ENCODE measurements at regions not wholly inside any gene's neighbourhood (a gene's known extent, or its start where the extent isn't known, plus 50 kb on each side); places are given as distances from the start of the nearest gene placed in this dataset.

DNA sequence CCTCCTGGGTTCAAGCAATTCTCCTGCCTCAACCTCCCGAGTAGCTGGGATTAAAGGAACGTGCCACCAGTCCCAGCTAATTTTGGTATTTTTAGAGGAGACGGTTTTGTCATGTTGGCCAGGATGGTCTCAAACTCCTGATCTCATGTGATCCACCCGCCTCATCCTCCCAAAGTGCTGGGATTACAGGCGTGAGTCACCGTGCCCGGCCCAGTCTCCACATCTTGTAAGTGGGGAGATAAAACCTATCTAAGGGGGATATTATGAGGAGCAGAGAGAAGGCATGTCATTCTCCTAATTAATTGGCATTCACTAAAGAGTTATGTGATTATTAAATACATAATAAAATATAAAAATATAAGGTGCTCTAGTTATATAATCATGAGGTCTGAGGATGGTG is 94.1 kb upstream of the BOD1 start:
- Histone ChIP-seq H3K4me2 (ENCODE audit: low read length) (no peak overlapping the region), H4K20me1 (ENCODE audit: insufficient read depth, low read length) (no peaks in the 10 kb centered on the region), H3K9ac (ENCODE audit: low read length) (no peak overlapping the region), H3K4me1 (ENCODE audit: low read length) (peaks cover 42% of the 10 kb centered on the region), H3K9me3 (ENCODE audit: insufficient read depth, low read length) (no peaks in the 10 kb centered on the region), H2AFZ (ENCODE audit: low read depth, low read length) (no peak overlapping the region), H3K27ac (ENCODE audit: low read length) (no peak overlapping the region), H3K79me2 (ENCODE audit: low read length) (no peaks in the 10 kb centered on the region), H3K4me3 (ENCODE audit: low read length) (no peak overlapping the region), H3K27me3 (ENCODE audit: low read depth, low read length) (0 out of 2 replicates have a peak, but pooled peaks cover under 1% of the 10 kb centered on the region), H3K36me3 (replicated peaks; ENCODE audit: low read depth, low read length) (no peaks in the 10 kb centered on the region)
- TF ChIP-seq, protein P1, sequence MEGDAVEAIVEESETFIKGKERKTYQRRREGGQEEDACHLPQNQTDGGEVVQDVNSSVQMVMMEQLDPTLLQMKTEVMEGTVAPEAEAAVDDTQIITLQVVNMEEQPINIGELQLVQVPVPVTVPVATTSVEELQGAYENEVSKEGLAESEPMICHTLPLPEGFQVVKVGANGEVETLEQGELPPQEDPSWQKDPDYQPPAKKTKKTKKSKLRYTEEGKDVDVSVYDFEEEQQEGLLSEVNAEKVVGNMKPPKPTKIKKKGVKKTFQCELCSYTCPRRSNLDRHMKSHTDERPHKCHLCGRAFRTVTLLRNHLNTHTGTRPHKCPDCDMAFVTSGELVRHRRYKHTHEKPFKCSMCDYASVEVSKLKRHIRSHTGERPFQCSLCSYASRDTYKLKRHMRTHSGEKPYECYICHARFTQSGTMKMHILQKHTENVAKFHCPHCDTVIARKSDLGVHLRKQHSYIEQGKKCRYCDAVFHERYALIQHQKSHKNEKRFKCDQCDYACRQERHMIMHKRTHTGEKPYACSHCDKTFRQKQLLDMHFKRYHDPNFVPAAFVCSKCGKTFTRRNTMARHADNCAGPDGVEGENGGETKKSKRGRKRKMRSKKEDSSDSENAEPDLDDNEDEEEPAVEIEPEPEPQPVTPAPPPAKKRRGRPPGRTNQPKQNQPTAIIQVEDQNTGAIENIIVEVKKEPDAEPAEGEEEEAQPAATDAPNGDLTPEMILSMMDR (IDR thresholded peaks at IDR 0.05; ENCODE audit: low read depth, low read length), result no peak
- TF ChIP-seq EZH2phosphoT487 (IDR thresholded peaks at IDR 0.05; ENCODE audit: low read depth), result no peak

DNA sequence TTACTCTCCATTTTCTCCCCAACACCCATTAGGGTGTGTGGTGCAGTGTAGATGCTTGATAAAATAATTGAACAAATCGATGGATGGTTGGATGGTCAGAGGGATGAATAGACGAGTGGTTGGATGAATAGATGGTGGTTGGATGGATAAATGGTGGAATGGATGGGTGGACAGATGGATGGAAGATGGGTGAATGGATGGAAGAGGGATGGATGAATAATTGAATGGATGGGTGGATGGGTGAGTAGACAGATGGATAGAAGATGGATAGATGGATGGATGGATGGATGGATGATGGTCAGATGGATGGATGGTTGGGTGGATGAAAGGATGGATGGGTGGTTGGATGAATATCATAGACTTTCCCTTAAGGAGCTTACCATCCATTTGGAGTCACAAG is 95.0 kb upstream of the BOD1 start:
- Histone ChIP-seq H2AFZ (ENCODE audit: low read depth, low read length) (no peak overlapping the region), H3K9ac (ENCODE audit: low read length) (no peak overlapping the region), H3K4me1 (ENCODE audit: low read length) (peaks cover 40% of the 10 kb centered on the region), H4K20me1 (ENCODE audit: insufficient read depth, low read length) (no peaks in the 10 kb centered on the region), H3K79me2 (ENCODE audit: low read length) (no peaks in the 10 kb centered on the region), H3K27ac (ENCODE audit: low read length) (no peak overlapping the region), H3K4me3 (ENCODE audit: low read length) (no peak overlapping the region), H3K4me2 (ENCODE audit: low read length) (no peak overlapping the region), H3K27me3 (ENCODE audit: low read depth, low read length) (0 out of 2 replicates have a peak, but pooled peaks cover 5% of the 10 kb centered on the region), H3K36me3 (replicated peaks; ENCODE audit: low read depth, low read length) (no peaks in the 10 kb centered on the region), H3K9me3 (ENCODE audit: insufficient read depth, low read length) (no peaks in the 10 kb centered on the region)
- TF ChIP-seq, protein P1 (IDR thresholded peaks at IDR 0.05; ENCODE audit: low read depth, low read length), result no peak
- TF ChIP-seq EZH2phosphoT487 (IDR thresholded peaks at IDR 0.05; ENCODE audit: low read depth), result no peak

- Histone ChIP-seq H3K27ac (ENCODE audit: low read length) (no peak overlapping the region), H2AFZ (ENCODE audit: low read depth, low read length) (peak overlapping the region; percentile 78), H3K36me3 (replicated peaks; ENCODE audit: low read depth, low read length) (no peaks in the 10 kb centered on the region), H3K4me2 (ENCODE audit: low read length) (peak overlapping the region; percentile 57), H3K27me3 (ENCODE audit: low read depth, low read length) (0 out of 2 replicates have a peak, but pooled peaks cover 5% of the 10 kb centered on the region), H3K9me3 (ENCODE audit: insufficient read depth, low read length) (no peaks in the 10 kb centered on the region), H3K4me1 (ENCODE audit: low read length) (peaks cover 28% of the 10 kb centered on the region), H4K20me1 (ENCODE audit: insufficient read depth, low read length) (no peaks in the 10 kb centered on the region), H3K79me2 (ENCODE audit: low read length) (no peaks in the 10 kb centered on the region), H3K4me3 (ENCODE audit: low read length) (0 out of 2 replicates have a peak overlapping the region, but pooled peaks have one; percentile 20), H3K9ac (ENCODE audit: low read length) (no peak overlapping the region)
- TF ChIP-seq, protein P1 (IDR thresholded peaks at IDR 0.05; ENCODE audit: low read depth, low read length), result no peak
These were observed 96.2 kb upstream of the BOD1 start for GRCh38 chr5:173712609-173713175.

DNA sequence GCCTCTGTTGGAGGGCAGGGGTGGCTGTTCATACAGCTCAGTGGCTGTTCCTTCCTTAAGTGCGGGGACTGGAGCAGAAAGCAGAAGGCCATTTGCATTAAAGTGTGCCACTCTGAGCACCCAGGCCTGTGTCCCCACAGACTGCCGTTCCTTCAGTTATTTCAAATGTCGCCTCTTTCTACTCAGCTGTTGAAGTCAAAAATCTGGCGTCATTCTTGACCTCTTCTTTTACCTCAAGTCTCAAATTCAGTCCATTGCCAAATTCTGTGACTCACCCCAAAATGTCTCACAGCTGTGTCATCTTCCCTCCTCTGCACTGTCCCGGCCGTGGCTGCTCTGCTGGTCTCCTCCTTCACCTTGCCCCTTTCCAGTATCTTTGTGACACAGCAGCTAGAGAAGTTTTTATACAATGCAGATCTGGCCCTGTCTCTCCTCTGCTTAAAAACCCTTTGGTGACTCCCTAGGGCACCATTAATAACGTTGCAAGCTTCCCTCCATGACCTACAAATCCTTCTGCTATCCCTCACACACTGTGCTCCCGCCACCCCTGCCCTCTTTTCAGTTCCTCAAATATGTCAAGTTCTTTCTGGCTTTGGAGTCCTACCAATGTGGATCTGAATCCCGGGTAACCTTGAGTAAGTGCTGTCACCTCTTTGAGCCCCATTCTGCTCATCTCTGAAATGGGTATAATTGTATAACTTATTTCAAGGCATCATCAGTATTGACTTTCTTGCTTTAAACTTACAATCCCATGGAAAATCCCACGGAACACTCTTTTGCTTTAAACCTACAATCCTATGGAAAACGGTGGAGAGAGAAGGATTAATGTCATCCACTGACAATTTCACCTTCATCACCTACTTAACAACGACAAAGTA is 98.3 kb upstream of the BOD1 start:
- Histone ChIP-seq H3K9ac (ENCODE audit: low read length) (no peak overlapping the region), H2AFZ (ENCODE audit: low read depth, low read length) (0 out of 2 replicates have a peak overlapping the region, but pooled peaks have one; percentile 12), H3K9me3 (ENCODE audit: insufficient read depth, low read length) (no peaks in the 10 kb centered on the region), H4K20me1 (ENCODE audit: insufficient read depth, low read length) (no peaks in the 10 kb centered on the region), H3K36me3 (replicated peaks; ENCODE audit: low read depth, low read length) (no peaks in the 10 kb centered on the region), H3K4me2 (ENCODE audit: low read length) (no peak overlapping the region), H3K27me3 (ENCODE audit: low read depth, low read length) (0 out of 2 replicates have a peak, but pooled peaks cover 5% of the 10 kb centered on the region), H3K4me1 (ENCODE audit: low read length) (peaks cover 23% of the 10 kb centered on the region), H3K27ac (ENCODE audit: low read length) (no peak overlapping the region), H3K79me2 (ENCODE audit: low read length) (no peaks in the 10 kb centered on the region), H3K4me3 (ENCODE audit: low read length) (no peak overlapping the region)
- TF ChIP-seq EZH2phosphoT487 (IDR thresholded peaks at IDR 0.05; ENCODE audit: low read depth), result no peak
- TF ChIP-seq, protein P1 (IDR thresholded peaks at IDR 0.05; ENCODE audit: low read depth, low read length), result no peak
